A673 (cell line): ENCODE measurements at regions not wholly inside any gene's neighbourhood (a gene's known extent, or its start where the extent isn't known, plus 50 kb on each side); places are given as distances from the start of the nearest gene placed in this dataset.

Experiments used
- EZH2 ChIP-seq: fragments of 200-600 bp; sonication (generic); IDR thresholded peaks from 2 replicates; pipeline ENCODE4 v1.6.1; 2017; ENCODE audit warnings: borderline replicate concordance, low read depth, mild to moderate bottlenecking, mixed read lengths, antibody characterized with exemption, low read length; ENCODE audit not compliant: poor library complexity, severe bottlenecking
- TF ChIP-seq, protein P1 (sequence below): fragments of 300-800, 200-600 bp; sonication (generic); conservative IDR thresholded peaks from 2 replicates; pipeline ENCODE4 v1.5.1; 2017; ENCODE audit warnings: low read depth, mild to moderate bottlenecking, antibody characterized with exemption, low read length, moderate library complexity, mixed read lengths

DNA sequence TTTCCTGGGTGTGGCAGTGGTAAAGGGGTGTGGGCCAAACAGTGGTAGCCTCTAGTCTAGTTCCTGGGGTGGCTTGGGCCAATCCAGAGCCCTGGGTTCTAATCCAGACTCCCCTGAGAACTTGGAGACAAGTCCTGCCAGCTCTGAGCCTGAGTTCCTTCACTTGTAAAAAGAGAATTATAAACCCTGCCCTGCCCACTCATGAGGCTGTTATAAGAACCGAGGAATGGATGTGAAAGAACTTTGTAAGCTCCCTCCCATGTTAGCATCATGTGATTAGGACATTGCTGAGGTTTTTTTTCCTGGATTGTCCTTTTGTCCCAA lies 131.0 kb downstream of the RRAGC start:
- TF ChIP-seq, protein P1, sequence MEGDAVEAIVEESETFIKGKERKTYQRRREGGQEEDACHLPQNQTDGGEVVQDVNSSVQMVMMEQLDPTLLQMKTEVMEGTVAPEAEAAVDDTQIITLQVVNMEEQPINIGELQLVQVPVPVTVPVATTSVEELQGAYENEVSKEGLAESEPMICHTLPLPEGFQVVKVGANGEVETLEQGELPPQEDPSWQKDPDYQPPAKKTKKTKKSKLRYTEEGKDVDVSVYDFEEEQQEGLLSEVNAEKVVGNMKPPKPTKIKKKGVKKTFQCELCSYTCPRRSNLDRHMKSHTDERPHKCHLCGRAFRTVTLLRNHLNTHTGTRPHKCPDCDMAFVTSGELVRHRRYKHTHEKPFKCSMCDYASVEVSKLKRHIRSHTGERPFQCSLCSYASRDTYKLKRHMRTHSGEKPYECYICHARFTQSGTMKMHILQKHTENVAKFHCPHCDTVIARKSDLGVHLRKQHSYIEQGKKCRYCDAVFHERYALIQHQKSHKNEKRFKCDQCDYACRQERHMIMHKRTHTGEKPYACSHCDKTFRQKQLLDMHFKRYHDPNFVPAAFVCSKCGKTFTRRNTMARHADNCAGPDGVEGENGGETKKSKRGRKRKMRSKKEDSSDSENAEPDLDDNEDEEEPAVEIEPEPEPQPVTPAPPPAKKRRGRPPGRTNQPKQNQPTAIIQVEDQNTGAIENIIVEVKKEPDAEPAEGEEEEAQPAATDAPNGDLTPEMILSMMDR, result no peak
- TF ChIP-seq EZH2, result no peak
